ENCODE measurements at regions not wholly inside any gene's neighbourhood (a gene's known extent, or its start where the extent isn't known, plus 50 kb on each side); places are given as distances from the start of the nearest gene placed in this dataset.
"Not testable (repeated sequence)": the region's sequence is repeated elsewhere in the genome, so short reads cannot be mapped to it uniquely, and the experiment has no call there.

DNA sequence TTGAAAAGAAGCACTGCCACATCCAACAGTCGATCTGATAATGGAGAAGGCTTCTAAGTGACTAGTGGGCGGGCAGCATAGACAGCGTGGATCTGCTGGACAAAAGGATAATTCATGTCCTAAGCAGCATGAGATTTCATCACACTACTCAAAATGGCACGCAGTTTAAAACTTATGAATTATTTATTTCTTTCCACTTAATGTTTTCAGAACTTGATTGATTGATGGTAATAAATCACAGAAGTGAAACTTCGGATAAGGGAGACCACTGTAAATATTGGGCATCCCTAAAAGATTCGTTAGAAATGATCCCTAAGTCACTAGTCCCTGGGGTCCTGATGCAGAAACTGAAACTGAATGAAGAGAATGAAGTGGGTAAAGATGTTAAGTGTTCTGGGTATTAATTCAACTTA is 93.0 kb upstream of the ANK2 start:
- H3K9me3 ChIP-seq = no peaks in the 10 kb centered on the region
- H3K27me3 ChIP-seq (replicated peaks; ENCODE audit: control insufficient read depth, insufficient read depth, low read length) = no peaks in the 10 kb centered on the region
- no TSS peak for BruUV-seq (replicated peaks)
- Mint-ChIP-seq H3K4me1 (ENCODE audit: low read depth, unreplicated experiment) (no peaks in the 10 kb centered on the region), H3K36me3 (ENCODE audit: insufficient read depth, unreplicated experiment) (no peaks in the 10 kb centered on the region), H3K27me3 (ENCODE audit: insufficient read depth, unreplicated experiment) (peaks cover 2% of the 10 kb centered on the region), H3K9me3 (ENCODE audit: unreplicated experiment) (no peaks in the 10 kb centered on the region), H3K4me3 (ENCODE audit: unreplicated experiment) (no peak overlapping the region), H3K27ac (ENCODE audit: unreplicated experiment) (no peak overlapping the region)
- intact Hi-C loops (cut with micrococcal nuclease; ENCODE audit: unreplicated experiment) = no loop called here
- H3K4me1 ChIP-seq = no peaks in the 10 kb centered on the region
- no peaks in the 10 kb centered on the region for H3K36me3 ChIP-seq (ENCODE audit: control insufficient read depth, insufficient read depth, low read length)
- TF ChIP-seq, protein P1, sequence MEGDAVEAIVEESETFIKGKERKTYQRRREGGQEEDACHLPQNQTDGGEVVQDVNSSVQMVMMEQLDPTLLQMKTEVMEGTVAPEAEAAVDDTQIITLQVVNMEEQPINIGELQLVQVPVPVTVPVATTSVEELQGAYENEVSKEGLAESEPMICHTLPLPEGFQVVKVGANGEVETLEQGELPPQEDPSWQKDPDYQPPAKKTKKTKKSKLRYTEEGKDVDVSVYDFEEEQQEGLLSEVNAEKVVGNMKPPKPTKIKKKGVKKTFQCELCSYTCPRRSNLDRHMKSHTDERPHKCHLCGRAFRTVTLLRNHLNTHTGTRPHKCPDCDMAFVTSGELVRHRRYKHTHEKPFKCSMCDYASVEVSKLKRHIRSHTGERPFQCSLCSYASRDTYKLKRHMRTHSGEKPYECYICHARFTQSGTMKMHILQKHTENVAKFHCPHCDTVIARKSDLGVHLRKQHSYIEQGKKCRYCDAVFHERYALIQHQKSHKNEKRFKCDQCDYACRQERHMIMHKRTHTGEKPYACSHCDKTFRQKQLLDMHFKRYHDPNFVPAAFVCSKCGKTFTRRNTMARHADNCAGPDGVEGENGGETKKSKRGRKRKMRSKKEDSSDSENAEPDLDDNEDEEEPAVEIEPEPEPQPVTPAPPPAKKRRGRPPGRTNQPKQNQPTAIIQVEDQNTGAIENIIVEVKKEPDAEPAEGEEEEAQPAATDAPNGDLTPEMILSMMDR (IDR thresholded peaks at IDR 0.05; ENCODE audit: insufficient read depth in 1 of 2, low read depth in 1 of 2, low read length in 1 of 2, severe bottlenecking in 1 of 2, unreplicated experiment in 1 of 2) = no peak
- POLR2A ChIA-PET = no interaction called here
- DNase-seq = no peak
- no peak overlapping the region for H3K4me3 ChIP-seq (ENCODE audit: low read depth, low read length)
- CTCF ChIA-PET = no interaction called here

DNA sequence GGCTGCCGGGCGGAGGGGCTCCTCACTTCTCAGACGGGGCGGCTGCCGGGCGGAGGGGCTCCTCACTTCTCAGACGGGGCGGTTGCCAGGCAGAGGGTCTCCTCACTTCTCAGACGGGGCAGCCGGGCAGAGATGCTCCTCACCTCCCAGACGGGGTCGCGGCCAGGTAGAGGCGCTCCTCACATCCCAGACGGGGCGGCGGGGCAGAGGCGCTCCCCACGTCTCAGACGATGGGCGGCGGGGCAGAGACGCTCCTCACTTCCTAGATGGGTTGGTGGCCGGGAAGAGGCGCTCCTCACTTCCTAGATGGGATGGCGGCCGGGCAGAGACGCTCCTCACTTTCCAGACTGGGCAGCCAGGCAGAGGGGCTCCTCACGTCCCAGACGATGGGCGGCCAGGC is 91.7 kb upstream of the ANK2 start:
- H3K27me3 Mint-ChIP-seq (ENCODE audit: insufficient read depth, unreplicated experiment); H3K4me3 Mint-ChIP-seq (ENCODE audit: unreplicated experiment); H3K9me3 ChIP-seq; H3K9me3 Mint-ChIP-seq (ENCODE audit: unreplicated experiment); DNase-seq; BruUV-seq (replicated peaks); H3K4me3 ChIP-seq (ENCODE audit: low read depth, low read length); H3K4me1 Mint-ChIP-seq (ENCODE audit: low read depth, unreplicated experiment); H3K4me1 ChIP-seq; H3K27ac Mint-ChIP-seq (ENCODE audit: unreplicated experiment); POLR2A ChIA-PET; H3K36me3 Mint-ChIP-seq (ENCODE audit: insufficient read depth, unreplicated experiment); intact Hi-C loops (cut with micrococcal nuclease; ENCODE audit: unreplicated experiment); H3K36me3 ChIP-seq (ENCODE audit: control insufficient read depth, insufficient read depth, low read length); H3K27me3 ChIP-seq (replicated peaks; ENCODE audit: control insufficient read depth, insufficient read depth, low read length); CTCF ChIA-PET: not testable (repeated sequence)

DNA sequence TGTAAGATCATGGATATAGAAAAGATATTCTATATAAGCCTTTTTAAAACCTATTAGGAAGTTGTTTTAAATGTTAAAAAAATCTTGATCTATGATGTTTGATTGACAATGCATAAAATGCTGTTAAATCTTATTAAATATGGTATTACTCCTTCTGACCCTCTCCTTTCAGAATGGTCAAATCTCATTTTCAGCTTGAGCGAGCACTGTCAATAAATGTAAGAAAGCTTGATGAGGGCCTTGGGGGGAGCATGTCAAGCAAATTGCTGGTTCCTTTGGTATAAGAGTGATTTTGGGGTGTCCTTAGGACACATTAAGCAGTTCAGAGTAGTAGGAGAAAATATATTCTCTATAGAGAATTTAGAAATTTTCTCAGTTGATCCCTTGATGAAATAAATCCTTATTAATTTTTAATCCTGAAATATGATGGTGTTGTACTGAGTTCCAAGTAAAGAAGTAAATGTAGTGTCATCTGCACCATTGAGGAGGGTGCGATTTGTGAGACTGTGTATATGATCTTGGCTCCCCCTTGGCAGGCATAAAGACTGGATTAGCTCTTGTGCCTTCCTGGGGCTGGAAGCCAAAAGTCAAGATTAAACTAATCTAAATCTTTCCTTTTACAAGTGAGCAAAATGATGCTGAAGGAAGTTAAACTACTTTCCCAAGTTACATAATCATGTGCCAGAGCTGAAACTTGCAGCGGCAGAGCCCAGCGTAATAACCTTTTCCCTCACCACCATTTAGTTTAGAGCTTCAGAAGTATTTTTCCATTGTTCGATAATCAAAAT is 82.6 kb upstream of the ANK2 start:
- POLR2A ChIA-PET = no interaction called here
- TF ChIP-seq, protein P1 (IDR thresholded peaks at IDR 0.05; ENCODE audit: insufficient read depth in 1 of 2, low read depth in 1 of 2, low read length in 1 of 2, severe bottlenecking in 1 of 2, unreplicated experiment in 1 of 2) = no peak
- no peak overlapping the region for H3K4me3 ChIP-seq (ENCODE audit: low read depth, low read length)
- no peak for DNase-seq
- H3K36me3 Mint-ChIP-seq (ENCODE audit: insufficient read depth, unreplicated experiment) = no peaks in the 10 kb centered on the region
- no peak overlapping the region for H3K27ac Mint-ChIP-seq (ENCODE audit: unreplicated experiment)
- no TSS peak for BruUV-seq (replicated peaks)
- CTCF ChIA-PET = no interaction called here
- no peaks in the 10 kb centered on the region for H3K36me3 ChIP-seq (ENCODE audit: control insufficient read depth, insufficient read depth, low read length)
- no peaks in the 10 kb centered on the region for H3K9me3 Mint-ChIP-seq (ENCODE audit: unreplicated experiment)
- peaks cover 2% of the 10 kb centered on the region for H3K27me3 Mint-ChIP-seq (ENCODE audit: insufficient read depth, unreplicated experiment)
- no peak overlapping the region for H3K4me3 Mint-ChIP-seq (ENCODE audit: unreplicated experiment)
- H3K27me3 ChIP-seq (replicated peaks; ENCODE audit: control insufficient read depth, insufficient read depth, low read length) = no peaks in the 10 kb centered on the region
- no peaks in the 10 kb centered on the region for H3K4me1 Mint-ChIP-seq (ENCODE audit: low read depth, unreplicated experiment)
- intact Hi-C loops (cut with micrococcal nuclease; ENCODE audit: unreplicated experiment) = no loop called here
- H3K4me1 ChIP-seq = no peaks in the 10 kb centered on the region
- no peaks in the 10 kb centered on the region for H3K9me3 ChIP-seq
